Sigmoid colon (tissue), 6 donors: ENCODE measurements at regions not wholly inside any gene's neighbourhood (a gene's known extent, or its start where the extent isn't known, plus 50 kb on each side); places are given as distances from the start of the nearest gene placed in this dataset.
"Not testable (repeated sequence)": the region's sequence is repeated elsewhere in the genome, so short reads cannot be mapped to it uniquely, and the experiment has no call there.

Experiments
- DNase-seq: peaks from one replicate; pipeline ENCODE4 v3.0.0-alpha.2; 2019
- H3K27ac ChIP-seq, 4 donors: fragments of 200-600 bp; sonication (generic); one replicate each; pipeline ENCODE4 v1.5.1; 2016 to 2019; ENCODE audit warnings: mild to moderate bottlenecking in 1 of 4
- H3K27me3 ChIP-seq, 3 donors: fragments of 200-600 bp; sonication (generic); one replicate each; pipeline ENCODE4 v1.5.1; 2019; ENCODE audit warnings: mild to moderate bottlenecking in 1 of 3
- H3K36me3 ChIP-seq, 4 donors: fragments of 200-600 bp; sonication (generic); one replicate each; pipeline ENCODE4 v1.5.1; 2016 to 2019
- H3K4me1 ChIP-seq, 4 donors: fragments of 200-600 bp; sonication (generic); one replicate each; pipeline ENCODE4 v1.5.1; 2017 to 2019
- H3K4me3 ChIP-seq, 4 donors: fragments of 200-600 bp; sonication (generic); one replicate each; pipeline ENCODE4 v1.5.1; 2017 to 2019; ENCODE audit warnings: mild to moderate bottlenecking in 2 of 4, moderate library complexity in 1 of 4
- H3K9me3 ChIP-seq, 4 donors: fragments of 200-600 bp in 3 of 4; sonication (generic) in 3 of 4; one replicate each; pipeline versions ENCODE4 v1.5.1 to v1.6.1; 2013 to 2019
- EP300 ChIP-seq, 4 donors: sonication (generic); formaldehyde crosslinking; IDR thresholded peaks; one replicate each; pipeline ENCODE4 v1.6.1; 2017; ENCODE audit warnings: antibody characterized with exemption in 4 of 4
- POLR2A ChIP-seq, 2 donors: fragments of 450-650 bp; IDR thresholded peaks; one replicate each; pipeline ENCODE4 v1.6.1; 2016; ENCODE audit warnings: antibody characterized with exemption in 2 of 2, mild to moderate bottlenecking in 2 of 2, moderate library complexity in 2 of 2
- POLR2AphosphoS5 ChIP-seq, 4 donors: sonication (generic); formaldehyde crosslinking; IDR thresholded peaks; one replicate each; pipeline ENCODE4 v1.6.1; 2017; ENCODE audit warnings: antibody characterized with exemption in 4 of 4
- WGBS, 2 donors: extraction: QIAGEN DNeasy Blood & Tissue Kit; methylation state at CpG; one replicate each; pipeline ENCODE4 v1.1.7; 2013; 5-methylcytosine and 5-hydroxymethylcytosine counted together
- intact Hi-C: fragments of 100-400 bp; cut with DNase I; formaldehyde crosslinking; loops from one replicate; pipeline ENCODE4 v1.15.1; 2023
- TF ChIP-seq, protein P1 (sequence below), 4 experiments: fragments of 450-650 bp in 3 of 4; fragments of 200-600 bp in 1 of 4; IDR thresholded peaks; one replicate each; pipeline ENCODE4 v1.5.1; 2016 to 2019; ENCODE audit warnings: antibody characterized with exemption in 4 of 4, mild to moderate bottlenecking in 3 of 4, moderate library complexity in 2 of 4
- donor health status: healthy with polysubstance abuse.
- donor health status: healthy.

DNA sequence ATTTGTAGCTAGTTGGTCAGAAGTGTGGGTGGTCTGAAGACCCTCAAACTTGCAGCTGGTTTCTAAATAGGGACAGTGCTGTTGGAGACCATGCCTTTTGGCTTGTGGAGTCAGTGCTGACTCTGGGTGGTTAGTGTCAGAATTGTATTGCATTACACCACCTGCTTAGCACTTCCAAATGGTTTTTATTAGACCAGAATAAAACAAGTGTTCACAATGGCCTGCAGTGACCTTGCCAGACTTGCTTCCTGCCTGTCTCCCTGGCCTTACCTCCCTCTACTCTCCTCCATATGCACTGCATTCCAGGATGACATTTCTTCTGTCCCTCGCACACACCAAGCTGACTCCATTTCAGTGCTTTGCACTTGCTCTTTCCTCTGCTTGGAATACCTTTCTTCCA lies 72.7 kb upstream of the CNIH3 start:
- H3K27ac ChIP-seq = no peak overlapping the region
- H3K27me3 ChIP-seq = no peaks in the 10 kb centered on the region
- intact Hi-C loops = no loop called here

DNA sequence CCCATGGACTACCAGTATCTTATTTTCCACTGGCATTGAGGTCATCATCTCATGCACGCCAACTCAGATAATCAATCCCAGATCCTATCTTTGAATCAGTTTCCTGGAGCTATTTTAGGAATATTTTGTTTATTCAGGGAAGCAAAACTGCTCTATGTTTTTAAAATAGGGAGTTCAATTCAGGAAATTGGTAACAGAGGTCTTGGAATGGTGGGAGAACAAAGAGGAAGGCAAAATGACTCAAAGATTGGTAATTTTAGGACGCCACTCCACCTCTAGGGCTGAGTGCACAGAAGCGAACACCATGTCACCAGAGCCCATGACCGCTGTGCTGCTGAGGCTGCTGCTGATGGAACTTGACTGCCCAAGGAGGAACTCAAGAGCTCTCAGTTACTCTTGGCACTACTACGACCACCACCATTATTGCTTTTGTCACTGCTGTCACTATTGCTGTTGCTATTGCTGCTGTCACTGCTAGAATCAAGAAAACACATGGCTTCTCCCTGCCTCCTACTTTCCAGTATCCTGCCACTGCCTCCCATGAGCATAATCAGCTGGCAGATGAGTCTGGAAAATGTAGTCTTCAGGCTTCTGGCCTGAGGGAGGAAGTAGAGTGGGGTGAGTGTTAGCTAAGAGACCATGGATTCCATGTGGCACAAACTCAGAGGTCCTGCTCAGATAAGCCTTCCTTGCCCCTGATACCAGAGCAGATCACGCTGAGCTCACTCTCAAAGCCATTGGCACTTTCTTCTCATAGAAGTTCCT lies 71.6 kb upstream of the CNIH3 start:
- Histone ChIP-seq H3K27me3 (no peaks in the 10 kb centered on the region), H3K4me1 (no peaks in the 10 kb centered on the region), H3K9me3 (no peaks in the 10 kb centered on the region), H3K27ac (no peak overlapping the region), H3K36me3 (no peaks in the 10 kb centered on the region), H3K4me3 (no peak overlapping the region)
- no peak for DNase-seq
- intact Hi-C loops = no loop called here
- 94 to 95% methylated on average over 6 of the region's 6 CpGs for WGBS, 2 donors
- TF ChIP-seq POLR2AphosphoS5 (IDR thresholded peaks at IDR 0.05) (no peak), EP300 (IDR thresholded peaks at IDR 0.05) (no peak), POLR2A (IDR thresholded peaks at IDR 0.05) (no peak)
- TF ChIP-seq, protein P1, sequence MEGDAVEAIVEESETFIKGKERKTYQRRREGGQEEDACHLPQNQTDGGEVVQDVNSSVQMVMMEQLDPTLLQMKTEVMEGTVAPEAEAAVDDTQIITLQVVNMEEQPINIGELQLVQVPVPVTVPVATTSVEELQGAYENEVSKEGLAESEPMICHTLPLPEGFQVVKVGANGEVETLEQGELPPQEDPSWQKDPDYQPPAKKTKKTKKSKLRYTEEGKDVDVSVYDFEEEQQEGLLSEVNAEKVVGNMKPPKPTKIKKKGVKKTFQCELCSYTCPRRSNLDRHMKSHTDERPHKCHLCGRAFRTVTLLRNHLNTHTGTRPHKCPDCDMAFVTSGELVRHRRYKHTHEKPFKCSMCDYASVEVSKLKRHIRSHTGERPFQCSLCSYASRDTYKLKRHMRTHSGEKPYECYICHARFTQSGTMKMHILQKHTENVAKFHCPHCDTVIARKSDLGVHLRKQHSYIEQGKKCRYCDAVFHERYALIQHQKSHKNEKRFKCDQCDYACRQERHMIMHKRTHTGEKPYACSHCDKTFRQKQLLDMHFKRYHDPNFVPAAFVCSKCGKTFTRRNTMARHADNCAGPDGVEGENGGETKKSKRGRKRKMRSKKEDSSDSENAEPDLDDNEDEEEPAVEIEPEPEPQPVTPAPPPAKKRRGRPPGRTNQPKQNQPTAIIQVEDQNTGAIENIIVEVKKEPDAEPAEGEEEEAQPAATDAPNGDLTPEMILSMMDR (IDR thresholded peaks at IDR 0.05) = no peak

More for the DNA sequence above, 72.7 kb upstream of the CNIH3 start:
- Histone ChIP-seq H3K36me3 (no peaks in the 10 kb centered on the region), H3K4me1 (no peaks in the 10 kb centered on the region), H3K9me3 (no peaks in the 10 kb centered on the region), H3K4me3 (no peak overlapping the region)
- TF ChIP-seq, protein P1 (IDR thresholded peaks at IDR 0.05) = no peak
- TF ChIP-seq EP300 (IDR thresholded peaks at IDR 0.05) = no peak
- TF ChIP-seq POLR2A (IDR thresholded peaks at IDR 0.05) = no peak
- TF ChIP-seq POLR2AphosphoS5 (IDR thresholded peaks at IDR 0.05) = no peak
- no peak for DNase-seq
- 94 to 98% methylated on average over 1 of the region's 1 CpG for WGBS, 2 donors

DNA sequence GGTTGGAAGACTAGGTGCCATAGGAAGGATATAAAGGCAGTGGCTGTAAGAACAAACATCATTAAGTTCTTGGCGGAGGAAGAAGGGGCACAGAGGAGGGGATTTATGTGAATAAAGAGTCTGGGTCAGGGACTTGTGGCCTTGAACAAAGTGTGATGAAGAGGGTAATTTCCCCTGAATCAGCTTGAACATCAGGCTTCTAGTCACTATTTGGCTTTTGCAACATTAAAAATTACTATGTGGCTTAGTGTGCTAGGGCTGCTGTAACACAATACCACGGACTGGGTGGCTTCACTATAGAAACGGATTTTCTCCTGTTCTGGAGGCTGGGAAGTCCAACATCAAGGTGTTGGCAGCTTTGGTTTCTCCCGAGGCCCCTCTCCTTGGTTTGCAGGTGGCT lies 70.5 kb upstream of the CNIH3 start:
- H3K27me3 ChIP-seq = no peaks in the 10 kb centered on the region
- intact Hi-C loops = no loop called here
- no peak overlapping the region for H3K4me3 ChIP-seq
- H3K9me3 ChIP-seq = no peaks in the 10 kb centered on the region
- 87 to 91% methylated on average over 4 of the region's 4 CpGs for WGBS, 2 donors
- no peaks in the 10 kb centered on the region for H3K36me3 ChIP-seq
- H3K27ac ChIP-seq = no peak overlapping the region
- TF ChIP-seq, protein P1 (IDR thresholded peaks at IDR 0.05) = no peak
- no peak for TF ChIP-seq EP300 (IDR thresholded peaks at IDR 0.05)
- TF ChIP-seq POLR2AphosphoS5 (IDR thresholded peaks at IDR 0.05) = no peak
- TF ChIP-seq POLR2A (IDR thresholded peaks at IDR 0.05) = no peak
- DNase-seq = no peak
- no peaks in the 10 kb centered on the region for H3K4me1 ChIP-seq

DNA sequence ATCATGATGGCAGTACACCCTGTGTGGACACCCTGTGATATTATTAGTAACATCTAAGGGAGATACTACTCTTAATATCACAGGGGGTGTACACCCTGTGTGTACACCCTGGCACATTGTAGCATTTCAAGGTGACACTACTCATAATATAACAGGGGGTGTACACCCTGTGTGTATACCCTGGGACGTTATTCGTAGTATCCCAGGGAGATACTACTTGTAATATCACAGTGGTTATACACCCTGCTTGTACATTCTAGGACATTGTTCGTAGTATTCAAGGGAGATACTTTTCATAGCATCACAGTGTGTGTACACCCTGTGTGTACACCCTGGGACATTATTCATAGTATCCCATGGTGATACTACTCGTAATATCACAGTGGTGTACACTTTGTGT lies 67.4 kb upstream of the CNIH3 start:
- no peak for DNase-seq
- TF ChIP-seq POLR2A (IDR thresholded peaks at IDR 0.05) = no peak
- TF ChIP-seq, protein P1 (IDR thresholded peaks at IDR 0.05) = no peak
- intact Hi-C loops = no loop called here

DNA sequence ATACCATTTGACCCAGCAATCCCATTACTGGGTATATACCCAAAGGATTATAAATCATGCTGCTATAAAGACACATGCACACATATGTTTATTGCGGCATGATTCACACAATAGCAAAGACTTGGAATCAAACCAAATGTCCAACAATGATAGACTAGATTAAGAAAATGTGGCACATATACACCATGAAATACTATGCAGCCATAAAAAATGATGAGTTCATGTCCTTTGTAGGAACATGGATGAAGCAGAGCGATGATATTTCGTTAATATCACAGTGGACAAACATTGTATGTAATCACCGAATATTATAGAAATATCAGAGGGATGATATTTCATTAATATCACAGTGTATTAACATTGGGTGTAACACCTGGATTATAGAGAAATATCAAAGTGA lies 64.9 kb upstream of the CNIH3 start:
- H3K27ac ChIP-seq, H3K4me3 ChIP-seq, DNase-seq, H3K9me3 ChIP-seq, H3K27me3 ChIP-seq, intact Hi-C loops, H3K36me3 ChIP-seq, H3K4me1 ChIP-seq: not testable (repeated sequence)
- 92 to 96% methylated on average over 4 of the region's 4 CpGs for WGBS, 2 donors

More for the DNA sequence above, 67.4 kb upstream of the CNIH3 start:
- H3K9me3 ChIP-seq = no peaks in the 10 kb centered on the region
- no peaks in the 10 kb centered on the region for H3K27me3 ChIP-seq
- H3K4me1 ChIP-seq = no peaks in the 10 kb centered on the region
- no peak overlapping the region for H3K4me3 ChIP-seq
- H3K27ac ChIP-seq = no peak overlapping the region
- no peaks in the 10 kb centered on the region for H3K36me3 ChIP-seq
- 93 to 95% methylated on average over 4 of the region's 4 CpGs for WGBS, 2 donors
